ENCODE measurements at regions not wholly inside any gene's neighbourhood (a gene's known extent, or its start where the extent isn't known, plus 50 kb on each side); places are given as distances from the start of the nearest gene placed in this dataset.
"Not testable (repeated sequence)": the region's sequence is repeated elsewhere in the genome, so short reads cannot be mapped to it uniquely, and the experiment has no call there.

- no peak for DNase-seq (ENCODE audit: low read depth in 2 of 2)
Observed at GRCh38 chr10:118805146-118805545, 50.4 kb upstream of the CACUL1 start.

- DNase-seq (ENCODE audit: low read depth in 2 of 2) = no peak
Observed at GRCh38 chr10:118807512-118808305, 52.9 kb upstream of the CACUL1 start.

- DNase-seq (ENCODE audit: low read depth in 2 of 2) = no peak
Observed at GRCh38 chr10:118808601-118809356, 54.0 kb upstream of the CACUL1 start.

- no peak for DNase-seq (ENCODE audit: low read depth in 2 of 2)
Observed at GRCh38 chr10:118809357-118810220, 54.8 kb upstream of the CACUL1 start.

- DNase-seq (ENCODE audit: low read depth in 2 of 2) = no peak
Observed at GRCh38 chr10:118810796-118811505, 56.2 kb upstream of the CACUL1 start.

GRCh38 chr10:118811675-118812392 lies 57.1 kb upstream of the CACUL1 start:
- DNase-seq (ENCODE audit: low read depth in 2 of 2) = no peak

GRCh38 chr10:118812393-118812740 lies 57.6 kb upstream of the CACUL1 start:
- DNase-seq (ENCODE audit: low read depth in 2 of 2) = no peak

- DNase-seq (ENCODE audit: low read depth in 2 of 2) = not testable (repeated sequence)
Observed at GRCh38 chr10:118813001-118813400, 58.2 kb upstream of the CACUL1 start.

GRCh38 chr10:118816471-118817168 lies 61.9 kb upstream of the CACUL1 start:
- no peak for DNase-seq (ENCODE audit: low read depth in 2 of 2)

GRCh38 chr10:118817328-118818068 lies 62.7 kb upstream of the CACUL1 start:
- DNase-seq (ENCODE audit: low read depth in 2 of 2) = no peak

- no peak for DNase-seq (ENCODE audit: low read depth in 2 of 2)
Observed at GRCh38 chr10:118818621-118819221, 64.0 kb upstream of the CACUL1 start.

GRCh38 chr10:118820326-118821116 lies 65.8 kb upstream of the CACUL1 start:
- no peak for DNase-seq (ENCODE audit: low read depth in 2 of 2)

GRCh38 chr10:118823256-118823907 lies 68.6 kb upstream of the CACUL1 start:
- DNase-seq (ENCODE audit: low read depth in 2 of 2) = no peak

GRCh38 chr10:118827053-118827452 lies 72.3 kb upstream of the CACUL1 start:
- DNase-seq (ENCODE audit: low read depth in 2 of 2) = no peak

GRCh38 chr10:118827466-118828155 lies 72.8 kb upstream of the CACUL1 start:
- DNase-seq (ENCODE audit: low read depth in 2 of 2) = no peak

GRCh38 chr10:118832241-118832651 lies 77.5 kb upstream of the CACUL1 start:
- DNase-seq (ENCODE audit: low read depth in 2 of 2) = no peak

- DNase-seq (ENCODE audit: low read depth in 2 of 2) = not testable (repeated sequence)
Observed at GRCh38 chr10:118834370-118834769, 79.6 kb upstream of the CACUL1 start.

Data from activated CD8-positive, alpha-beta memory T cell treated with anti-CD3 and anti-CD28 coated beads for 4 hours (primary cell).